K562 (cell line): ENCODE measurements at regions not wholly inside any gene's neighbourhood (a gene's known extent, or its start where the extent isn't known, plus 50 kb on each side); places are given as distances from the start of the nearest gene placed in this dataset.

Experiments used
- ATAC-seq: fragments of 200-7000 bp; cut with Tn5 transposase; 3 replicates; pipeline ENCODE4 v1.9.1; 2020; ENCODE audit warnings: moderate library complexity
- BruUV-seq: library from RNA; stranded (reverse); fragments of 400-500 nt; replicated peaks from 2 replicates; lab custom pipeline; 2021; lab: Mats Ljungman, UMichigan
- CTCF ChIA-PET: fragments of 300-600 bp; formaldehyde crosslinking; extraction: SDS; loops from one replicate; lab custom pipeline; 2021; ENCODE audit warnings: low intra/inter-chr PET ratio; lab: Yijun Ruan, JAX
- POLR2A ChIA-PET: fragments of 300-600, 350-650 bp; sonication (Branson Sonifier 250); formaldehyde crosslinking; extraction: SDS; loops from one replicate; lab custom pipeline; 2021; ENCODE audit warnings: antibody characterized with exemption, inconsistent platforms; lab: Yijun Ruan, JAX
- DNase-seq, 4 experiments: peaks; one replicate each; pipeline versions ENCODE4 v3.0.0 to v3.0.0-alpha.2; 2011 to 2018; ENCODE audit warnings: low spot score in 3 of 4, mixed read lengths in 3 of 4; ENCODE audit errors: extremely low read depth in 1 of 4
- FAIRE-seq: peaks from 2 replicates; lab custom pipeline; 2011; peaks lifted over from hg19 to GRCh38; lab: Jason Lieb, UNC
- H2AFZ ChIP-seq: 2 replicates; pipeline ENCODE4 v1.6.0; 2011; ENCODE audit warnings: low read depth, low read length, control low read depth, inconsistent platforms
- H3K27ac ChIP-seq: fragments of 200-600 bp; 3 replicates; pipeline ENCODE4 v1.8.0; 2011; ENCODE audit warnings: low read depth, mild to moderate bottlenecking, control low read depth, inconsistent platforms, low read length, moderate library complexity, mixed read lengths; ENCODE audit errors: extremely low read depth
- H3K27me3 ChIP-seq, 2 experiments: fragments of 300-600 bp in 1 of 2; 2 replicates in 1 of 2; 3 replicates in 1 of 2; pipeline versions ENCODE4 v1.6.0 to v1.8.0; 2011; ENCODE audit warnings: inconsistent platforms in 2 of 2, low read length in 2 of 2, mild to moderate bottlenecking in 1 of 2, mixed read lengths in 1 of 2, moderate library complexity in 1 of 2; ENCODE audit not compliant: control insufficient read depth in 2 of 2, insufficient read depth in 2 of 2
- H3K36me3 ChIP-seq: fragments of 300-600 bp; 3 replicates; pipeline ENCODE4 v1.8.0; 2011; ENCODE audit warnings: mild to moderate bottlenecking, low read length, inconsistent platforms; ENCODE audit not compliant: control insufficient read depth, insufficient read depth
- H3K4me1 ChIP-seq, 2 experiments: fragments of 200-600 bp in 1 of 2; replicated peaks in 1 of 2; 2 replicates in 1 of 2; 3 replicates in 1 of 2; pipeline versions ENCODE4 v1.5.1 to v1.8.0; 2011; ENCODE audit warnings: inconsistent platforms in 2 of 2, low read length in 2 of 2, mild to moderate bottlenecking in 1 of 2, mixed read lengths in 1 of 2, moderate library complexity in 1 of 2; ENCODE audit not compliant: control insufficient read depth in 2 of 2, insufficient read depth in 2 of 2
- H3K4me2 ChIP-seq: 2 replicates; pipeline ENCODE4 v1.6.1; 2011; ENCODE audit warnings: low read length, control low read depth, inconsistent platforms, mixed read lengths; ENCODE audit not compliant: insufficient read depth
- H3K4me3 ChIP-seq: fragments of 200-600 bp; sonication (generic), shearing (Covaris generic); 2 replicates; pipeline ENCODE4 v1.5.1; 2016; ENCODE audit warnings: control low read depth, inconsistent platforms
- H3K79me2 ChIP-seq: fragments of 200-600 bp; 3 replicates; pipeline ENCODE4 v1.8.0; 2011; ENCODE audit warnings: low read length, inconsistent platforms; ENCODE audit not compliant: control insufficient read depth, insufficient read depth
- H3K9ac ChIP-seq, 2 experiments: 2 replicates each; pipeline versions ENCODE4 v1.6.0 to v1.6.1; 2011; ENCODE audit warnings: low read depth in 2 of 2, low read length in 2 of 2, control low read depth in 1 of 2, inconsistent platforms in 1 of 2, mild to moderate bottlenecking in 1 of 2, mixed read lengths in 1 of 2; ENCODE audit not compliant: insufficient read depth in 1 of 2
- H3K9me1 ChIP-seq: one replicate; pipeline ENCODE4 v1.6.0; 2011; ENCODE audit warnings: inconsistent platforms, mild to moderate bottlenecking, low read length, moderate library complexity; ENCODE audit not compliant: control insufficient read depth, insufficient read depth
- H3K9me3 ChIP-seq: replicated peaks from 2 replicates; pipeline ENCODE4 v1.5.1; 2011; ENCODE audit warnings: low read depth, low read length, inconsistent platforms; ENCODE audit not compliant: control insufficient read depth, insufficient read depth
- H4K20me1 ChIP-seq: replicated peaks from 2 replicates; pipeline ENCODE4 v1.6.1; 2011; ENCODE audit warnings: low read length, inconsistent platforms, mixed read lengths; ENCODE audit not compliant: control insufficient read depth, insufficient read depth
- EZH2 ChIP-seq: IDR thresholded peaks from 2 replicates; pipeline ENCODE4 v1.6.1; 2012; ENCODE audit warnings: low read depth, mild to moderate bottlenecking, inconsistent platforms, low read length, borderline replicate concordance
- GTF2A2 ChIP-seq: IDR thresholded peaks from 2 replicates; pipeline ENCODE4 v1.6.1; 2016; ENCODE audit warnings: mild to moderate bottlenecking, missing genetic modification characterization, missing compliant biosample characterization
- SPI1 ChIP-seq: IDR thresholded peaks from 2 replicates; pipeline ENCODE4 v1.6.1; 2011; ENCODE audit warnings: low read depth, low read length, control low read depth, borderline replicate concordance
- SRSF3 ChIP-seq: fragments of 200-400 bp; formaldehyde crosslinking; IDR thresholded peaks from 2 replicates; pipeline ENCODE4 v1.6.1; 2016; ENCODE audit warnings: mild to moderate bottlenecking, low read length, moderate library complexity; ENCODE audit not compliant: insufficient read depth
- ZC3H4 ChIP-seq: sonication (generic); formaldehyde crosslinking; IDR thresholded peaks from 2 replicates; pipeline ENCODE4 v1.9.0; 2021; ENCODE audit warnings: missing genetic modification reagents, borderline replicate concordance
- ZNF347 ChIP-seq: fragments of 450-650 bp; formaldehyde crosslinking; IDR thresholded peaks from 2 replicates; pipeline ENCODE4 v1.4.0; 2020; ENCODE audit warnings: low read depth, mild to moderate bottlenecking, moderate library complexity
- ZNF408 ChIP-seq: fragments of 250-450 bp; sonication (Bioruptor Pico); IDR thresholded peaks from 2 replicates; pipeline ENCODE4 v1.4.0; 2020; ENCODE audit warnings: low read depth, mild to moderate bottlenecking, moderate library complexity
- WGBS: fragments of 100-300 bp; shearing (Covaris generic); methylation state at CpG from one replicate; pipeline ENCODE4 v1.1.6; 2016; ENCODE audit warnings: low coverage, mixed read lengths; ENCODE audit not compliant: insufficient coverage; ENCODE audit errors: missing lambda C conversion rate; 5-methylcytosine and 5-hydroxymethylcytosine counted together
- in situ Hi-C: fragments of 300-500 bp; cut with MboI; formaldehyde crosslinking; loops from 4 replicates; pipeline ENCODE4 v1.15.0; 2018; ENCODE audit warnings: inconsistent platforms, mixed read lengths
- intact Hi-C: fragments of 100-400 bp; cut with micrococcal nuclease; formaldehyde crosslinking; loops from 2 replicates; pipeline ENCODE4 v1.14.2; 2022
- TF ChIP-seq, protein P1 (sequence below): fragments of 450-650 bp; IDR thresholded peaks from 2 replicates; pipeline ENCODE4 v1.6.1; 2016; ENCODE audit warnings: low read depth, mild to moderate bottlenecking, moderate library complexity
- TF ChIP-seq, protein P2 (sequence below): sonication (generic); formaldehyde crosslinking; IDR thresholded peaks from 2 replicates; pipeline ENCODE4 v1.9.0; 2022; ENCODE audit warnings: mild to moderate bottlenecking, missing genetic modification reagents
- TF ChIP-seq, protein P3 (sequence below): IDR thresholded peaks from 2 replicates; pipeline ENCODE4 v1.6.1; 2016; ENCODE audit warnings: missing genetic modification characterization, missing compliant biosample characterization
- TF ChIP-seq, protein P4 (sequence below): sonication (generic); formaldehyde crosslinking; IDR thresholded peaks from 2 replicates; pipeline ENCODE4 v1.5.0; 2020; ENCODE audit warnings: missing genetic modification reagents
- TF ChIP-seq, protein P5 (sequence below): fragments of 450-650 bp; IDR thresholded peaks from 2 replicates; pipeline ENCODE4 v1.6.1; 2016; ENCODE audit warnings: borderline replicate concordance

DNA sequence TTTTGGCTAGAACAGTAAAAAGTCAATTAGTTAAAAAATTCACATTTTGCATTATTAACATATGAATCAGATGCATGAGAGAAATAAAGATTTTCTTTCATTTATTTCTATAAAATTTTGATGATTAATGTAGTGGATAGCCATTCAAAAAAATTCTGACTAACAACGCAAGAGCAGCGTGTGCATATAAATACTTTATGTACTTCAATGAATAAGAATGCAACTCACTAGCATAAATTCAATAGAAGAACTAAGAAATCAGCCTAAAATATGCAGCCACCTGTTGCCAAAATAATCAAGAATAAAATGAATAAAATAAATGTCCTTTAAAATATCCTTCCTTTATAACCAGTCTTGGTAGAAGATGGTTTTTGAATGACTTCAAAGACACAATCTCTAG, 471.9 kb downstream of the PDGFC start:
- ChIA-PET CTCF (no interaction called here), POLR2A (no interaction called here)
- intact Hi-C loops = no loop called here
- no peak overlapping the region for H2AFZ ChIP-seq
- H3K9me3 ChIP-seq = no peaks in the 10 kb centered on the region
- in situ Hi-C loops = no loop called here
- no peaks in the 10 kb centered on the region for H4K20me1 ChIP-seq
- no peaks in the 10 kb centered on the region for H3K79me2 ChIP-seq
- H3K36me3 ChIP-seq = no peaks in the 10 kb centered on the region
- H3K27me3 ChIP-seq = no peaks in the 10 kb centered on the region
- H3K9ac ChIP-seq = no peak overlapping the region
- FAIRE-seq (no peak), DNase-seq (no peak), ATAC-seq (no peak)
- no peak for TF ChIP-seq EZH2
- TF ChIP-seq, protein P1, sequence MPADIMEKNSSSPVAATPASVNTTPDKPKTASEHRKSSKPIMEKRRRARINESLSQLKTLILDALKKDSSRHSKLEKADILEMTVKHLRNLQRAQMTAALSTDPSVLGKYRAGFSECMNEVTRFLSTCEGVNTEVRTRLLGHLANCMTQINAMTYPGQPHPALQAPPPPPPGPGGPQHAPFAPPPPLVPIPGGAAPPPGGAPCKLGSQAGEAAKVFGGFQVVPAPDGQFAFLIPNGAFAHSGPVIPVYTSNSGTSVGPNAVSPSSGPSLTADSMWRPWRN = no peak
- no peak for TF ChIP-seq SRSF3
- TF ChIP-seq ZNF408 (CRISPR knock-in tag) = no peak
- TF ChIP-seq, protein P2, sequence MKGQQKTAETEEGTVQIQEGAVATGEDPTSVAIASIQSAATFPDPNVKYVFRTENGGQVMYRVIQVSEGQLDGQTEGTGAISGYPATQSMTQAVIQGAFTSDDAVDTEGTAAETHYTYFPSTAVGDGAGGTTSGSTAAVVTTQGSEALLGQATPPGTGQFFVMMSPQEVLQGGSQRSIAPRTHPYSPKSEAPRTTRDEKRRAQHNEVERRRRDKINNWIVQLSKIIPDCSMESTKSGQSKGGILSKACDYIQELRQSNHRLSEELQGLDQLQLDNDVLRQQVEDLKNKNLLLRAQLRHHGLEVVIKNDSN = no peak
- TF ChIP-seq, protein P3, sequence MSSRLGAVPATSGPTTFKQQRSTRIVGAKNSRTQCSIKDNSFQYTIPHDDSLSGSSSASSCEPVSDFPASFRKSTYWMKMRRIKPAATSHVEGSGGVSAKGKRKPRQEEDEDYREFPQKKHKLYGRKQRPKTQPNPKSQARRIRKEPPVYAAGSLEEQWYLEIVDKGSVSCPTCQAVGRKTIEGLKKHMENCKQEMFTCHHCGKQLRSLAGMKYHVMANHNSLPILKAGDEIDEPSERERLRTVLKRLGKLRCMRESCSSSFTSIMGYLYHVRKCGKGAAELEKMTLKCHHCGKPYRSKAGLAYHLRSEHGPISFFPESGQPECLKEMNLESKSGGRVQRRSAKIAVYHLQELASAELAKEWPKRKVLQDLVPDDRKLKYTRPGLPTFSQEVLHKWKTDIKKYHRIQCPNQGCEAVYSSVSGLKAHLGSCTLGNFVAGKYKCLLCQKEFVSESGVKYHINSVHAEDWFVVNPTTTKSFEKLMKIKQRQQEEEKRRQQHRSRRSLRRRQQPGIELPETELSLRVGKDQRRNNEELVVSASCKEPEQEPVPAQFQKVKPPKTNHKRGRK (tag) = no peak
- TF ChIP-seq ZNF347 (CRISPR knock-in tag) = no peak
- no peak for TF ChIP-seq SPI1
- TF ChIP-seq GTF2A2 = no peak
- no peak for TF ChIP-seq ZC3H4 (CRISPR knock-in tag)
- TF ChIP-seq, protein P4, sequence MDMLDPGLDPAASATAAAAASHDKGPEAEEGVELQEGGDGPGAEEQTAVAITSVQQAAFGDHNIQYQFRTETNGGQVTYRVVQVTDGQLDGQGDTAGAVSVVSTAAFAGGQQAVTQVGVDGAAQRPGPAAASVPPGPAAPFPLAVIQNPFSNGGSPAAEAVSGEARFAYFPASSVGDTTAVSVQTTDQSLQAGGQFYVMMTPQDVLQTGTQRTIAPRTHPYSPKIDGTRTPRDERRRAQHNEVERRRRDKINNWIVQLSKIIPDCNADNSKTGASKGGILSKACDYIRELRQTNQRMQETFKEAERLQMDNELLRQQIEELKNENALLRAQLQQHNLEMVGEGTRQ = no peak
- TF ChIP-seq, protein P5, sequence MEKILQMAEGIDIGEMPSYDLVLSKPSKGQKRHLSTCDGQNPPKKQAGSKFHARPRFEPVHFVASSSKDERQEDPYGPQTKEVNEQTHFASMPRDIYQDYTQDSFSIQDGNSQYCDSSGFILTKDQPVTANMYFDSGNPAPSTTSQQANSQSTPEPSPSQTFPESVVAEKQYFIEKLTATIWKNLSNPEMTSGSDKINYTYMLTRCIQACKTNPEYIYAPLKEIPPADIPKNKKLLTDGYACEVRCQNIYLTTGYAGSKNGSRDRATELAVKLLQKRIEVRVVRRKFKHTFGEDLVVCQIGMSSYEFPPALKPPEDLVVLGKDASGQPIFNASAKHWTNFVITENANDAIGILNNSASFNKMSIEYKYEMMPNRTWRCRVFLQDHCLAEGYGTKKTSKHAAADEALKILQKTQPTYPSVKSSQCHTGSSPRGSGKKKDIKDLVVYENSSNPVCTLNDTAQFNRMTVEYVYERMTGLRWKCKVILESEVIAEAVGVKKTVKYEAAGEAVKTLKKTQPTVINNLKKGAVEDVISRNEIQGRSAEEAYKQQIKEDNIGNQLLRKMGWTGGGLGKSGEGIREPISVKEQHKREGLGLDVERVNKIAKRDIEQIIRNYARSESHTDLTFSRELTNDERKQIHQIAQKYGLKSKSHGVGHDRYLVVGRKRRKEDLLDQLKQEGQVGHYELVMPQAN = no peak
- no peaks in the 10 kb centered on the region for H3K9me1 ChIP-seq
- no peak overlapping the region for H3K27ac ChIP-seq
- H3K4me2 ChIP-seq = no peak overlapping the region
- no peaks in the 10 kb centered on the region for H3K4me1 ChIP-seq
- WGBS = 3% methylated on average over 2 of the region's 2 CpGs
- BruUV-seq = no TSS peak
- no peak overlapping the region for H3K4me3 ChIP-seq
